ENCODE measurements at regions not wholly inside any gene's neighbourhood (a gene's known extent, or its start where the extent isn't known, plus 50 kb on each side); places are given as distances from the start of the nearest gene placed in this dataset.

DNA sequence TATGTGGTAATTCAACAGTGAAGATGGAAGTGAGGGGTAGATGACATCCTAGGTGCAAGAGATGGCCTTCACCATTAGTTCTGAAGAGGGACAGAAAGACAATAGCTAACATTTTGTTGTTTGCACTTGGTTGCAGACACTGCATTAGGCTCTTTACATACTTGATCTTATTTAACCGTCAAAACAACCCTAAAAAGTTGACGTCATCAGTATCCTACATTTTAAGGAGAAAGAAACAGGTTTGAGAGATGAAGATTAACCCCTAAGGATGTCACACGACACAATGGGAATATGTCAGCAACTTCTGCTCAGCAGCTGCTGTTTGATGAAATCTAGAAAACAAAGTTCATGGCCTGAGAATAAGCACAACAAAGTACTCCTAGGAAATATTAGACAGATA, 72.6 kb upstream of the MC3R start:
- DNase-seq, result no peak

DNA sequence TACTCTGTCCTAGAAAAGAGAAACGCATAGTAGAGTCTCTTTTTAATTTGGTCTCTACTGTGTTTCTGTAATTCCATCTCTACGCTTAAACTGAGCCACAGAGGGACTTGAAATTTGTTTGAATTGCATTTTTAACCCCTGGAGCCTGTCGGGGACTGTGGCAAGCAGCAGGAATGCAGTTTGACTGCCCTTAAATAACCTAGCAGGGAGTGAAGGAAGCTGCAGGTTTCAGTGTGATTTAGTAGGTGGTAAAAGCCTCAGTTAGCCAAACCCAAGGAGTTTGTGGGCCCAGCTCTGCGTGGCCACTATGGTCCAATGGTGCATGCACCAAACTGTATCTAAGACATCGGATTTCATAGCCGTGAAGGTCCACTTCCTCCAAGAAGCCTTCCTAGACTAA, 70.3 kb upstream of the MC3R start:
- DNase-seq, result no peak

DNA sequence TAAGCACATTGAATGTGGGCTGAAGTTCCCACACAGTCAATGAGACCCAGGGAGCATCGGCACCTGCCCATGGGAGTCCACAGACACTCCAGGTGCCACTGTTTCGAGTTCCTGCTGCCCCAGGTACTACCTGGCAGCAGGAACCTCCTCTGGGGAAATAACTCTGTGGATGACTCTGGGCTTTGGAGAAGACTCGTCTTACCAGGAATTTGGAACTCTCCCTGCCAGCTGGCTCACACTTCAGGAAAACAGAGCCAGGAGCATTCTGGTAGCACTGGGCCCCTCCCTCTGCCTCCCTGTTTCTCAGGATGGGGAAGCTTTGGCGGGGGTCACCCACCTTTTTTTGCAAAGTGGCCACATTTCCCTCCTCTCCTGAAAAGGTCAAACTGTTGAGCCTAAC, 69.5 kb upstream of the MC3R start:
- no peak for DNase-seq

DNA sequence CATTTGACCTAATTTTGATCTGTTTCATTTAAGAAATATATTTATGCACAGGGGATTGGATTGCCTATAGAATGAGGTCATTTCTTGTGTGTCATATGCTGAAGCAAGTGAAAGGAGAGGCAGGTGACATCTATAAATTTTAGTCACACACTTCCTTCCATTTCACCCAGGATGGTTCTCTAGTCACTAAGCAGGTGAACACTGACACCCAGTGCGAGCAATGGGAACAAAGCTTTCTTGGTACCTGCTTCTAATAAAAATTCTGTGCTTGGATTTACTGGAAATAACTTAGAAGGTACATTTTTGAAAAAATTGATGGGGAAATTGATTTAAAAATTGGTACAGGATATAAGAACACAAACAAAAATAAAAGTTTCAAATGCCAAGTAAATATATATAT, 66.9 kb upstream of the MC3R start:
- DNase-seq, result no peak

DNA sequence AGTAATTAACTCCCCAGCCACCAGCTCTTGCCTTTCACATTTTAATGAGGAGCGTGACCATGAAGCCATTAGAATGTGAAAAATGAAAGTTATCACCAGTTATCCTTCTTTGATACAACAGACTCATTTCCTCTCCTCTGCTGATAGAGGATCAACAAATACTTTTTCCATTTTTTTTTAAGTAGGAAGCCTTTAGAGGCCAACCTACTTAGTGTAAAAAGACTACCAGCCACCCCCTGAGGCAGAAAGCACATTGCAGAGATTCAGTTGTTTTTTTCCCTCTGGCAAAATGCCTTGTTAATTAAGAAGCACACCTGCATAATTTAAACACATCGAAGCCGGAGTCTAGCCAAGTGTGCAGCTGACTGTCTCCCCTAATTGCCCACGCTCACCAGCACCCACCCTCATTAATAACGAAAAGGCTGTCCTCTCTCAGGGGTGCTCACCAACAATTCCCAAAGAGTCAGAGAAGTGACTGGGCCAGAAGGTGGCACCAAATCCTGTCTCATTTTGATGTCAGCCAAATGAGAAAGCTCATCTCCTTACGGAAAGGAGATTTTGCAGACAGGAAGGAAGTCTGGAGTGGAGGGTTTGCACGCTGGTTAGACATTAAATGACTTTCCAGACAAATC, 60.9 kb upstream of the MC3R start:
- DNase-seq, result no peak

DNA sequence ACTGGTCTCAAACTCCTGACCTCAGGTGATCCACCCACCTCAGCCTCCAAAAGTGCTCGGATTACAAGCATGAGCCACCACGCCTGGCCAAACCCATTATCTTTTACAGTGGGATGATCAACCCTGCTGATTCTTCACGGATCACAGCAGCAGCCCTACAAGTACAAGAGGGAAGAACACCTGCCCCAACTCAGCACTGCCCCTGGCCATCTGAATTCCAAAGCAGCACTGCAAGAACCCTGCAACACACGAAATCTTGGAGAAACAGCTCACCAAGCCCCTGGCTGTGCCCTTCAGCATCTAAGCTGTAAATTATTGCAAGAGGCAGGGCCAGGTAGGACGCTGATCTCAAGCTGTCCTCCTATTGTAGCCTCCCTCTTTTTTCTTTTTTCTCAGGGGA, 54.5 kb upstream of the MC3R start:
- no peak for DNase-seq

DNA sequence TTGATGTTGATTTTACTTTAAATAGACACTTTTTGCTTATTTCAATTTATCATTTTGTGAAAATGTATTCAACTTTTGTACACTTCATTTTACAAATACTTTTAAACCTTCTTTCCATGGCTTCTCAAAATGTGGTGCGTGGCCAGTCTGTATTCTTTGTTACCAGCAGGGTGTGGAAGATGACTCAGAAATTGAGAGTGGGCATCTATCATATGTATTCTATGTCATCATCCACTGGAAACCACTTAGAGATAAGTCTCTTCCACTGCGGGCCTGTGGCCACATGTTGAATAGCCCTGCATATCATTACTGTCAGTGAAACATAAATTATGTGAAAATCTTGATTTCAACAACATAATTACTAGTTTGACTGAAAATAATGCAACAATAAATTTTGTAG, 52.6 kb upstream of the MC3R start:
- no peak for DNase-seq

All from DMS 273 treated with DMSO at 0.1 percent for 48 hours (cell line).